GM21447 (cell line): ENCODE measurements at regions not wholly inside any gene's neighbourhood (a gene's known extent, or its start where the extent isn't known, plus 50 kb on each side); places are given as distances from the start of the nearest gene placed in this dataset.
A peak's percentile ranks its signal among the peaks of the same experiment; 100 is the strongest.
"Not testable (repeated sequence)": the region's sequence is repeated elsewhere in the genome, so short reads cannot be mapped to it uniquely, and the experiment has no call there.

ENCODE experiments used
- ATAC-seq: cut with Tn5 transposase; IDR thresholded peaks from one replicate; pipeline ENCODE4 v1.9.1; 2021; ENCODE audit not compliant: unreplicated experiment

DNA sequence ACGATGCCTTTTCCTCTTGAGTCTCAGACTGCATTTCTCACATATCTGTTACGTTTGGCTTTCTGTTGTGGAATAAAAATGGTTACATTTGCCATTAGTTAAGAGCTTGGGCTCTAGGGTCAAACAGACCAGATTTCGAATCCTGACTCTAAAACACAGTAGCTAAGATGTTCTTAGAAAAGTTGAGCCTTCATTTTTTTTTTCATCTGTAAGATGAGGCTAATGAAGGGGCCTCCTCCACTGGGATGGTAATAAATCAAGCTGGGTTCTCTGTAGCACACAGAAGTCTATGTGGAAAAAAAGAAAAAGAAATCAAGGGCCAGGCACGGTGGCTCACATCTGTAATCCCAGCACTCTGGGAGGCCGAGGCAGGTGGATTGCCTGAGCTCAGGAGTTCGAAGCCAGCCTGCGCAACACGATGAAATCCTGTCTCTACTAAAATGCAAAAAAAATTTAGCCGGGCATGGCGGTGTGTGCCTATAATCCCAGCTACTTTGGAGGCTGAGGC is 49.9 kb upstream of the CAPRIN1 start:
- ATAC-seq: no peak

DNA sequence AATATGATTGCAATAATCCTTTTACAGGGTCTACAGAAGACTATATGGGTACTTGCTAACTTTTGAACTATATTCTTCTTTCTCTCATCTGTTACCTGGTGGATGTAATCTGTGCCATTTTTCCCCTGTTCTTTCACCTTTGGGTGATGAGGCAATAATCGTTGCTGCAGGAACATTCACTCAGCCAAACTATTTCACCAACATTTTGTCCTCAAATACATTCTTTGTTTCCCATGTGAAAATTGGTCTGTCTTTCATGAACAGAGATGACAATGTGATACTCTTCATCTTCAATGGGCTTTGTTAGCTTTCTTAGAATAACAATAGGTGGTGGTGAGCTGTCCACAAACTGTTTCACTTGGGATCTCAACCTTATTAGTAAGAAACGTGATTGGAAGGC is 52.1 kb upstream of the CAPRIN1 start:
- ATAC-seq: no peak

DNA sequence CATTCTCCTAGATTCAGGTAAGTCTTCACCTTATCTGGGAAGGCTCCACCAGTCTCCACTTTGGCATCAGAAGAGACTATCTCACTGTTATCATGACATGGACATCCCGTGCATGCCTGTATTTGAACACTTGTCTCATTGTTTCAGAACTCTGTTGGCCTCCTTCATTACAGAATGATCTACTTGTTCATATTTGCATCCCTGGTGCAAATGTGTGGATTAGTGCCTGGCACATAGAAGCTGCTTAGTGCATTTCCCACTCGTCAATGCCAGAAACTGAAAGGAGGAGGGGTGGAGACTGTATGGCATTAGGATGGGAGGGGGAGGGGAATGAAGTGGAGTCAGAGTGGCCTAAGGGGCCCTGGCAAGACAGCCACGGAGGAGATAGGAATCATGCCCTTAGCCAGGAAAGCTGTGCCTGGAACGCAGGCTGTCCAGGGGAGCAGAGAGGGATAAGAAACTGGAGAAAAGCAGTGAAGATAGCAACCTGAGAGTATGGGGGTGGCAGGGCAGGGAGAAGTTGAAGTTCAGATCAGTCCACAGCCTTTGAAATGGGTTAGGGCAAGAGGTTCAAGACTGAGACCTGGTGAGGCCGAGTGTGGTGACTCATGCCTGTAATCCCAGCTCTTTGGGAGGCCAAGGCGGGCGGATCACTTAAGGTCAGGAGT is 53.8 kb upstream of the CAPRIN1 start:
- ATAC-seq: no peak

DNA sequence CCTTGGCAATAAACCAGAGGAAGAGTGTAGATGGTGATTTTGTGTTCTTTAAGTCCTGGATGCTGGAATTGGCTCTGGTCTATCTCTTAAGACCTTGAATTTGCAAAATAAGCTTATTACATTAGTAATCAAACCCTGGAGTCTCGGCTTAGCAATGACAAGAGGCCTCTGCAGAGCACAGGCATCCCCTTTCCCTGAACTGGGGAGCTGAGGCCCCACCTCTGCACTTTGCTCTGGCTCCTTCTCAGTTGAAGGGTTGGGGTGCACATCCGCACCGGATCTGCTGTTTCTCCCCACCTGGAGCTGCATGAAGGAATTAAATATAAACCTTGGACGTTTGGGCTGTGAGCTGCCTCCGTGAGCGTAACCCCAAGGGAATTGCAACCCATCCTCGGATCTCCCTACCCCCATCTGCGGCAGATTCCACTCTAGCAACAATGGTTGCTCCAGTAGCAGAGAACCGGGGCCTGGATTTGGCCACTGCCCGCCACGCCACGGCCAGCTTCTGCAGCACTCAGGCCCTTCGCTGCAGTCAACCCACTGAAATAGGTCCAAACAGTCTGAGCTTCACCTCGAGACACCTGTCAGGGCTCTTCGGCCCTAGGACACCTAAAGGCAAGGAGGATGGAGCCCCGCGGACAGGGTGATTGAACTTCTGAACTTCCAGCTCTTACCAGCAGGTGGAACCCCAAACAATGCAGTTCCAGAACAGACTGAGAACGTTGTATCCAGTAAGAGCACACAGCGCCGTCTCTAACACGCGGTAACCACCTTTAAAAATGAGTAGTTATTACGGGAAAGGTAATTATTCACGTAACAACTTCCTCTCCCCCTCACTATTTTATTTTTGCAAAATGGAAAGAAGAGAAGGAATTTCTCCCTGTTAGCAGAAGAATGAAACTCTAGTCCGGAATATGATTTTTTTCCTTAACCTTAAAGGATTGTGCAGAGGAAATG is 54.8 kb upstream of the CAPRIN1 start:
- ATAC-seq: peak; percentile 67

DNA sequence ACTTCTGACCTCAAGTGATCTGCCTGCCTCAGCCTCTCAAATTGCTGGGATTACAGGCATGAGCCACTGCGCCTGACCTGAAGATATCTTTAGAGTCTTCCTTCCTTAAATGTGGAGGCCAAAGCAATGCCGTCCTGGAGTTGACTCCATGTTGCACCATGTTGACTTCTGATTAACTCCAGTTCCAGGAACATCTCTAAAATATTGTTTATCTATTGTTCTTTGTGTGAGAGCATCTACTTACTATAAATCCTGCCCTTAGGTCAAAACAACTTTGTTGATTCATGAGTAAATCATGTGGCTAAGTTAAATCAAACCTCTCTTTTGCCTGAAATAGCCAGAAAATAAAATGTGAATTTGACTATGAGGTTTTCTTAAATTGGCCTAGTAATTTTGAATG is 56.6 kb upstream of the CAPRIN1 start:
- ATAC-seq: no peak

DNA sequence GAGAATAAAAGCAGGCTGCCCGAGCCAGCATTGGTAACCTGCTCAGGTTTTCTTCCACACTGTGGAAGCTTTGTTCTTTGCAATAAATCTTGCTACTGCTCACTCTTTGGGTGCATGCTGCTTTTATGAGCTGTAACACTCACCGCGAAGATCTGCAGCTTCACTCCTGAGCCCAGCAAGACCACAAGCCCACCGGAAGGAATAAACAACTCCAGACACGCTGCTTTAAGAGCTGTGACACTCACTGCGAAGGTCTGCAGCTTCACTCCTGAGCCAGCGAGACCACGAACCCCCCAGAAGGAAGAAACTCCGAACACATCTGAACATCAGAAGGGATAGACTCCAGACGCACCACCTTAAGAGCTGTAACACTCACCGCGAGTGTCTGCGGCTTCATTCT is 60.4 kb upstream of the CAPRIN1 start:
- not testable (repeated sequence) for ATAC-seq

DNA sequence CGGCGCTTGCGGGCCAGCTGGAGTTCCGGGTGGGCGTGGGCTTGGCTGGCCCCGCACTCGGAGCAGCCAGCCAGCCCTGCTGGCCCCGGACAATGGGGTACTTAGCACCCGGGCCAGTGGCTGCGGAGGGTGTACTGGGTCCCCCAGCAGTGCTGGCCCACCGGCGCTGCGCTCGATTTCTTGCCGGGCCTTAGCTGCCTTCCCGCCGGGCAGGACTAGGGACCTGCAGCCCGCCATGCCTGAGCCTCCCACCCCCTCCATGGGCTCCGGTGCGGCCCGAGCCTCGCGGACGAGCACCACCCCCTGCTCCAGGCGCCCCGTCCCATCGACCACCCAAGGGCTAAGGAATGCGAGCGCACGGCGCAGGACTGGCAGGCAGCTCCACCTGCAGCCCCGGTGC is 61.4 kb upstream of the CAPRIN1 start:
- ATAC-seq: not testable (repeated sequence)

DNA sequence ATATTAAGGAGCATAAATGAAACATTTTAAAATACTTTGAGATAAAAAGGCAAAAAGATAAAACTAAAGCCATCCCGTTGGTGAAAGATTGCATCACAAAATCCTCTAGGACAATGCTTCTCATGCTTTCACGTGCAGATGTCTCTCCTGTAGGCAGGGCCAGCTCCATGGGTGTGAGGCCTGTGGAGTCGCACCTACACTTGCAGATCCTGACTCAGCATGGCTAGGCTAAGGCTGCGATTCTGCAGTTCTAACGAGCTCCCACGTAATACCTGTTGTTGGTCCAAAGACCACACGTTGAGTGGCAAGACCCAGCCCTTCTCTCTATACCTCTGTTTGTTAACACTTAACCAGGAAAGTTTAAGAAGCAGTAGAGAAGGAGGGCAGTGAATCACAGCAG is 62.1 kb upstream of the CAPRIN1 start:
- no peak for ATAC-seq

DNA sequence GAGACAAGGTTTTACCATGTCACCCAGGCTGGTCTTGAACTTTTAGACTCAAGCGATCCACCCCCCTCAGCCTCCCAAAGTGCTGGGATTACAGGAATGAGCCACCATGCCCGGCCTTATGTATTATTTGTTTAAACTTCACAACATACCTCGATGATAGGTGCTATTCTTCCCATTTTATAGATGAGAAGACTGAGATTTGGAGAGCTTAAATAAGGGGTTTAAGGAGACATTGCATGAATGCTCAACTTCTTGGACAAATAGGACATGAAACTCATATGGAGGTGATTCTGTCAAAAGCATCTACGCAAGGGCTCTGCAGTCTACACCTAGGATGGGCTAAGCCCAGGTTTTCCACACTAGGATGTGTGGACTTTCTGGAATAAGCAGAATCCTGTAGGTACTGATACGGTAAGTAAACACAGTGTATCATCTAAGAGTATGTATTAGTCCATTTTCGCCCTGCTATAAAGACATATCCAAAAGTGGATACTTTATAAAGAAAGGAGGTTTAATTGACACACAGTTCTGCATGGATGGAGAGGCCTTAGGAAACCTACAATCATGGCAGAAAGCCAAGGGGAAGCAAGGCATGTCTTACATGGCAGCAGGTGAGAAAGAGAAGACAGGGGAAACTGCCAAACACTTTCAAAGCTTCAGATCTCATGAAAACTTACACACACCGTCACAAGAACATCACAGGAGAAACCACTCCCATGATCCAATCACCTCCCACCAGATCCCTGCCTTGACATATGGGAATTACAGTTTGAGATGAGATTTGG is 62.8 kb upstream of the CAPRIN1 start:
- no peak for ATAC-seq

DNA sequence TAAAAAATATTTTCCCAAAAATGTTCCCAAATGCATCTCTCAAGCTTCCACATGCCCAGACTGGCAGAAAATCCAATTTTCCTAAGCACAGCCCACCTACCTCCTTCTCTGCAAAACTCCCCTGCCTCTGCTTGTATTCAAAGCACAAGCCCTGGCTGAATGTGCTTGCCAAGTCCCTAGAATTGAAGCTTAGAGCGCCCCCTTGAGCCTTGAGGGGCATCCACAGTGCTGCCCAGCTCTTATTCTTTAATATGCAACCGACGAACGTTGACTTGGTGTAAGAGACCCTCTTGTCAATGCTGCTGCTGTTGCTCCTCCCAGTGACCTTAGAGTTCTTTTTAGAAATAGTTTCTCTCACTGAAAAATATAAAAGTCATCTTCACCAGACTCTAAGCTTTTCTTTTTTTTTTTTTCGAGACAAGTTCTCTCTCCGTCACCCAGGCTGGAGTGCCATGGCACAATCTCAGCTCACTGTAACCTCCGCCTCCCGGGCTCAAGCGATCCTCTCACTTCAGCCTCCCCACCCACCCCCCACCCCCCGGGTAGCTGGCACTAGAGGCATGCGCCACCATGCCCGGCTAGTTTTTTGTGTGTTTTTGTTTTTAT is 63.5 kb upstream of the CAPRIN1 start:
- peak; percentile 60 for ATAC-seq

DNA sequence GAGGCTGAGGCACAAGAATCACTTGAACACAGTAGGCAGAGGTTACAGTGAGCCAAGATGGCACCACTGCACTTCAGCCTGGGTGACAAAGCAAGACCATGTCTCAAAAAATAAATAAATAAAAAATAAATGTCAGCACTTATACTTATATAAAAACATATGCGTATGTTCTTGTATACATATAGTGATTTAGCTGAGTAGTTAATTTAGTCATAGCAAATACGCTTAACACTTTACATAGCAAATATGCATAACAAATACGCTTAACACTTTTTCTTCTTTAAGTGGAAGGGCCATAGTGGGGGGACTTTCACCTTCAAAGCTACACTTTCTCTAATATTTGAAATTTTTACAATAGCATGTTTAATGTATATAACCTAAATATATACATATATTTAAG is 64.0 kb upstream of the CAPRIN1 start:
- no peak for ATAC-seq

DNA sequence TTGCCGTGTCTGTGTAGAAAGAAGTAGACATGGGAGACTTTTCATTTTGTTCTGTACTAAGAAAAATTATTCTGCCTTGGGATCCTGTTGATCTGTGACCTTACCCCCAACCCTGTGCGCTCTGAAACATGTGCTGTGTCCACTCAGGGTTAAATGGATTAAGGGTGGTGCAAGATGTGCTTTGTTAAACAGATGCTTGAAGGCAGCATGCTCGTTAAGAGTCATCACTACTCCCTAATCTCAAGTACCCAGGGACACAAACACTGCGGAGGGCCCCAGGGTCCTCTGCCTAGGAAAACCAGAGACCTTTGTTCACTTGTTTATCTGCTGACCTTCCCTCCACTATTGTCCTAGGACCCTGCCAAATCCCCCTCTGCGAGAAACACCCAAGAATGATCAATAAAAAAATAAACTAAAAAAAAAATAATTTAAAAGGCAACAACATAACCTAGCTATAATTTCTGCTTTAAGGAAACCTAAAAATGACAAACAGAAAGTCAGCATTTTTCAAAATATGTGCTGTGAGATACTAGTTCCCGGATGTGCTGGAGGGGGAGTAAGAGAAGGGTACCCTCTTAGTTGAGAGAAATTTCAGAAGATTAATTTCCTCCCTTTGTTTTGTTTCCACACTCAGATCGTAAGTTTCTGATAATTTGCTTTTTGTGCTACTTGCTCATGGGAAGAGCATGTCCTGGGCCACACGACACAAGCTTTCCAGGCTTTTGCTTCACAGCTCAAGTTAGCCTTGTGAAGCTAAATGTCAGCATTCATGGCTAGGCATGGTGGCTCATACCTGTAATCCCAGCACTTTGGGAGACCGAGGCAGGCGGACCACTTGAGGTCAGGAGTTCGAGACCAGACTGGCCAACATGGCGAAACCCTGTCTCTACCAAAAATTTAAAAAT is 64.7 kb upstream of the CAPRIN1 start:
- ATAC-seq: not testable (repeated sequence)

DNA sequence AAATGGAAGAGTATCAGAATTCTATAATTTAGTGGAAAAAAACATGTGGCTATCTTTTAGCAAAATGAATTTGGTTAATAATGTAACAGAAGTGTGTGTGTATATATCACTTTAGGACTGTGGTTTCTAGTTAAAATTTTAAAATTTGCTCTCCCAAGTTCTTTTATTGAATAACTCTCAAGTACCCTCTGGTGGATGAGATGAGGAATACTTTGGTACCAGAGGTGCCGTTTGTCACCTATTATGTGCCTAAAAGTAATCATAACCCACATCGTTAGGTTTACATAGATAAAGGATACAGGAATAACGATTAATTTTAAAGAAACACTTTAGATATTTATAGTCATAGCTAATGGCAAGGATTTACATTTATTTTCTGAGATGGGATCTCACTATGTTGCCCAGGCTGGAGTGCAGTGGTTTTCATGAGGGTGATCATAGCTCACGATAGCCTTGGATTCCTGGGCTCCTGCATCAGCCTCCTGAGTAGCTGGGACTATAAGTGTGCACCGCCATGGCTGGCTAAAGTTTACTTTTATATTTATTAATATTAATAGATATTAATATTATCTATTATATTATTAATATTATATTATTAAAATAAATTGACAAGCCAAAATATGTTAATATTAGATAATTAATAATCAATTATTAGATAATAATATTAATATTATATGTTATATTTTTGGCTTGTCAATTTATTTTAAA is 66.7 kb upstream of the CAPRIN1 start:
- ATAC-seq: no peak

DNA sequence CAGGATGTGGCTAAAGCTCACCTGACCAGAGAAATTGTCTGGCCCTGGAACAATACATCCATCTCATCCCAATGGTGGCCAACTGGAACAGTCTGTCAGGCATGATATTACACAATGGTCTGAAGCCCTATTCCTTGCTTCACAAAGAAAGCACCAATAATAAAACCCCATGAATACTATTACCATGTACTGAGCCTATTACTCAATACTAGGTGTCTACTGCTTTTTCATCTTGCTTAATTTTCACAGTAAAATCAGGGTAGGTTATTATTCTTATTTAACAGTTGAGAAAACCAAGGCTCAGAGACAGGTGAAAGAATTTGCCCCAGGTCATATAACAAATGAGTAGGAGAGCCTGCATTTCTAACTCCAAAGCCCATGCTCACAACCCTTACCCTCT is 68.9 kb upstream of the CAPRIN1 start:
- no peak for ATAC-seq

DNA sequence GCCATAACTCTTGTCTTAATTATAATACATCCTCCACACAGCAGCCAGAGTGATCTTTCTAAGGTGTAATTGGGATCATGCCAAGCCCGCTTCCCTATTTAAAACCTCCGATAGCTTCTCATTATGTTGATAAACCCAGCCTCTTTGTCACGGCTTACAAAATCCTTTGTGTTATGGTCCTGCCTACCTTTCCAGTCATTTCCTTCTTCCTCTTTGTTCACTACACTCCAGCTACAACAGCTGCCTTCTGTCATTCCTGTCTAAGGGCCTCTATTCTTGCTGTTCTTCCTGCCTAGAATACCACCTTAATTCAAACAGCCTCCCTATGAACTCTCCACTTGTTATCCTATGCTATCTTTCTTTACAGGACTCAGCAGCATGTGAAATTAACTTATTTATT is 70.6 kb upstream of the CAPRIN1 start:
- no peak for ATAC-seq

DNA sequence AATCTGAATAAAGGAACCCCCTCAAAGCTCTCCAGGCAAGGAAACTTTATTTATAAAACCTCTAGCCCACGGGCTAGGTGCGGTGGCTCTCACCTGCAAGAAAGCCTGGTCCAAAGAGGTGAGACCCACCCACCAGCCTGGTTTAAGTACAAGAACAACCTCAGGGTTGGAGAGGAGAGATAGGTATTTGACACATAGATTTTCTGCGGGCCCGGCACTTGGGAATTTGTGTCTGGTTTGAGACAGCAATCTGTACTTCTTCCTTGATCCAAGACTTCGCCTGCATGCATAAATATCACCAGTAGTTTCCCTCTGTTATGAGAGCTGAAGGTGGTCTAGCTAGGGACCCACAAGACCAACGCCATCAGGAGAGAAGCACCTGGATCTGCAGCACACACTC is 73.2 kb upstream of the CAPRIN1 start:
- ATAC-seq: no peak

DNA sequence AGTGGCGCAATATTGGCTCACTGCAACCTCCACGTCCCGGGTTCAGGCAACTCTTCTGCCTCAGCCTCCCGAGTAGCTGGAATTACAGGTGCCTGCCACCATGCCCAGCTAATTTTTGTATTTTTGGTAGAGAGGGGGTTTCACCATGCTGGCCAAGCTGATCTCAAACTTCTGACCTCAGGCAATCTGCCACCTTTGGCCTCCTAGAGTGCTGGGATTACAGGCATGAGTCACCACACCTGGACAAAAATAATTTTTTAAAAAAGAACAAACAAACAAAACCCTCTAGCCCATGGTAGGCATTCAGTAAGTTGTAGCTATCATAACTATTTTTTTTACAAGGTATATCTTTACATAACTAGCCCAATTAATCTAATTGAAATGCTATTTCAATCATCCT is 73.9 kb upstream of the CAPRIN1 start:
- ATAC-seq: no peak

DNA sequence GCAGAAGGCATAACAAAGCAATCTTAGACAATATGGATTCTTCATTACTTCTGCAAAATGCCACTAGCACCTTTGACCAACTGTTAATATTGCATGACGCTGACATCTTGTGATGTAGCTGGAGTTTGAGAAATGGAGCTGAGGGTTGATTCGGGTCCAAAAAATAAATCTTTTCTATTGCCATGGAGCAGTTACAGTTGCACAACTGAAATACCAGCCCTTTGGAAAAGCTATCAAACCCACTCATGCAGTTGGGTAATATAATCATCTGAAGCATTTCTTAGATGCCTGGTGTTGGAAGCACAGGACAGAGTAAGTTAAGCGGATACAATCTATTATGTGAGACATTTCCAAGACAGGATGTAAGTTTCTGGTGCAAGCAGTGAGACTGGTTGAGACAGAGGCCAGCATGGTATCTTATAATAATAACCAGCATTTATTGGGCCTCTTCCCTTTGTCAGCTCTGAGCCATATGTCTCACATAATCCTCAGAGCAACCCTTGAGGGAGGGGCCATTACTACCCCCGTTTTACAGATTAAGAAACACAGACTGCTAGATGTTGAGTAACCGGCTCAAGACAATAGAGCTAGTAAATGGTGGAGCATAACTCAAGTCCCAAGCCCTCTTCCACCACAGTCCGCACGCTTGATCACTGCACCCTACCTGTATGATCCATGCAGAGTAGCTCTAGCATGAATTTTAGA is 74.9 kb upstream of the CAPRIN1 start:
- no peak for ATAC-seq

DNA sequence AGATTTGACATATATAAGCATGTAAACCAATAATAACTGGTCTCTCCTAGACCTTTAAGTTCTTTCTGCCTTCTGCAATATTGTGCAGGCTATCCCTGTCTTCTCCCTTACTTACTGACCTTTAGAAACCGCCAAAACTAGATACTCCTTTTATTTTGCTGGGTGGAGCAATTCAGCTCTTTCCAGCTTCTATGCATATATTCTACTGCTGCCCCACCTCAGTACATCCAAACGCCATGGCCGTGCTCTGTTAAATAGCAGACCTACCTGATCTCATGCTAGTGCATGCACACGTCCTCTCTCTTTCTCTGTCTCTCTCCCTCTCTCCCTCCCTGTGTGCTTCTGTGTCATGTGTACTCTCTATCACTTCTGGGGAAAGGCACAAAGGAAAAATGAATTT is 76.7 kb upstream of the CAPRIN1 start:
- no peak for ATAC-seq
